Pancreas (tissue), 10 donors: ENCODE measurements at regions not wholly inside any gene's neighbourhood (a gene's known extent, or its start where the extent isn't known, plus 50 kb on each side); places are given as distances from the start of the nearest gene placed in this dataset.

Experiments
- ATAC-seq, 4 donors: fragments of 200-7000 bp; cut with Tn5 transposase; one replicate each; pipeline versions ENCODE4 v1.8.0 to v1.9.1; 2020; ENCODE audit warnings: mild to moderate bottlenecking in 4 of 4, moderate library complexity in 4 of 4
- DNase-seq, 6 donors: peaks; one replicate each; pipeline ENCODE4 v3.0.0-alpha.2; 2020
- FAIRE-seq: peaks from 2 replicates; lab custom pipeline; 2012; peaks lifted over from hg19 to GRCh38; lab: Jason Lieb, UNC
- H3K27ac ChIP-seq, 4 donors: fragments of 200-600 bp; sonication (generic); 1 replicate in 3 of 4; 2 replicates in 1 of 4; pipeline versions ENCODE4 v1.5.0 to v1.8.0; 2020
- H3K27me3 ChIP-seq, 4 donors: fragments of 200-600 bp; one replicate each; pipeline ENCODE4 v1.8.0; 2021
- H3K36me3 ChIP-seq, 3 donors: fragments of 200-600 bp; sonication (generic) in 1 of 3; one replicate each; pipeline versions ENCODE4 v1.5.0 to v1.8.0; 2020 to 2021
- H3K4me1 ChIP-seq, 3 donors: fragments of 200-600 bp; one replicate each; pipeline ENCODE4 v1.8.0; 2021
- H3K4me3 ChIP-seq, 4 donors: fragments of 200-600 bp; sonication (generic) in 2 of 4; one replicate each; pipeline versions ENCODE4 v1.5.0 to v1.8.0; 2020 to 2021
- H3K9me3 ChIP-seq, 4 donors: fragments of 200-600 bp; one replicate each; pipeline ENCODE4 v1.8.0; 2021
- WGBS, 2 donors: extraction: QIAGEN DNeasy Blood & Tissue Kit; methylation state at CpG; one replicate each; pipeline ENCODE4 v1.1.7; 2013; 5-methylcytosine and 5-hydroxymethylcytosine counted together
- intact Hi-C, 3 donors: fragments of 100-400 bp; cut with DNase I; formaldehyde crosslinking; loops; one replicate each; pipeline versions ENCODE4 v1.11.1 to v1.14.2; 2022
- TF ChIP-seq, protein P1 (sequence below), 4 donors: fragments of 200-600 bp; sonication (generic) in 3 of 4; IDR thresholded peaks; one replicate each; pipeline versions ENCODE4 v1.5.0 to v1.8.0; 2021; ENCODE audit warnings: antibody characterized with exemption in 4 of 4
- donor health status: healthy with polysubstance abuse.
- donor health status: DM: no; HTN: no; CAD: no; lungs with moderate emphysema.
- donor health status: DM: no; HTN: no; CAD: no.
- donor health status: control.
- donor health status: control.
- donor health status: Bipolar disorder and iron deficiency.
- donor health status: DM: yes; HTN: yes; CAD: no.
- donor health status: DM: no; HTN: no; CAD: no.
- donor health status: DM: no; HTN: no; CAD: no.
- donor health status: DM: yes; HTN: yes; CAD: no.

DNA sequence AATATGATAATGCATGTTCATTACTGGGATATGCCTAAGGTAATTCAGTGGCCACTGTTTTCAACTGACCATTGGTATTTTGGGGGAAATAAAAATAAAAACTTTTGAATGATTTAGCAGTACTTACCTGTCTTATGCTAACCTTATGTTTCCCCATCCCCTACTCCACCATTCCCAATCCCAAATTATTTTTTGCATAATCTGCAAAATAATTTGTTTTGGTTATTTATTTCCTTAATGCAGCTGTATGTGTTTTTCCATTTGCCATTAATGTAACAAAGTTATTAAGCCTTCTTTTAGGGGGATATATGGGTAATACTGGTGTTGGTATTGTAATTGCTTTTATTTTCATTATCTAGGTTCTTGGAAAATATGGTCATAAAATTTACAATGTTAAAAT lies 213.9 kb upstream of the GULP1 start:
- intact Hi-C loops, result no loop called here
- TF ChIP-seq, protein P1, sequence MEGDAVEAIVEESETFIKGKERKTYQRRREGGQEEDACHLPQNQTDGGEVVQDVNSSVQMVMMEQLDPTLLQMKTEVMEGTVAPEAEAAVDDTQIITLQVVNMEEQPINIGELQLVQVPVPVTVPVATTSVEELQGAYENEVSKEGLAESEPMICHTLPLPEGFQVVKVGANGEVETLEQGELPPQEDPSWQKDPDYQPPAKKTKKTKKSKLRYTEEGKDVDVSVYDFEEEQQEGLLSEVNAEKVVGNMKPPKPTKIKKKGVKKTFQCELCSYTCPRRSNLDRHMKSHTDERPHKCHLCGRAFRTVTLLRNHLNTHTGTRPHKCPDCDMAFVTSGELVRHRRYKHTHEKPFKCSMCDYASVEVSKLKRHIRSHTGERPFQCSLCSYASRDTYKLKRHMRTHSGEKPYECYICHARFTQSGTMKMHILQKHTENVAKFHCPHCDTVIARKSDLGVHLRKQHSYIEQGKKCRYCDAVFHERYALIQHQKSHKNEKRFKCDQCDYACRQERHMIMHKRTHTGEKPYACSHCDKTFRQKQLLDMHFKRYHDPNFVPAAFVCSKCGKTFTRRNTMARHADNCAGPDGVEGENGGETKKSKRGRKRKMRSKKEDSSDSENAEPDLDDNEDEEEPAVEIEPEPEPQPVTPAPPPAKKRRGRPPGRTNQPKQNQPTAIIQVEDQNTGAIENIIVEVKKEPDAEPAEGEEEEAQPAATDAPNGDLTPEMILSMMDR (IDR thresholded peaks at IDR 0.05), result no peak
- DNase-seq, result no peak
- FAIRE-seq, result no peak
- no peaks in the 10 kb centered on the region for H3K36me3 ChIP-seq
- no peak overlapping the region for H3K27ac ChIP-seq
- H3K4me1 ChIP-seq, result no peaks in the 10 kb centered on the region
- no peaks in the 10 kb centered on the region for H3K27me3 ChIP-seq
- no peak for ATAC-seq
- no peaks in the 10 kb centered on the region for H3K9me3 ChIP-seq
- no peak overlapping the region for H3K4me3 ChIP-seq

DNA sequence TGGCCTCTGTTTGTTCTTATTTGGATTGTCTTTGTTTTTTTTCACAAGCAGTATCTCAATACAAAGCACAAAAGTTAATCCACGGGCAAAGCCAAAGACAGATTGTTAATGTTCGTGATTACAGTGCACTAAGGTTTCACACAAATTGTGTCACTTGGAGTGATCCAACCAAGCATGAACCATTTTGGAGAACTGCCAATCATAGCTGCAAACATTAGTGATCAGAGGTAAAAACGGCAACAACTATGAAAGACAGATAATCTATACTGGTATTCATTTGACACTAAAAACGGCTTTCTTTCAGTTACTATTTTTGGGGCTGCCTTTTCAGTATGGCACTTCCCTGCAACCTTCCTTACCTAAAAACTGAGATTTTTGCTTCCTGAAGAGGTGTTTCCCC lies 213.1 kb upstream of the GULP1 start:
- intact Hi-C loops, result no loop called here
- Histone ChIP-seq H3K4me3 (no peak overlapping the region), H3K36me3 (no peaks in the 10 kb centered on the region), H3K27me3 (no peaks in the 10 kb centered on the region), H3K27ac (no peak overlapping the region), H3K9me3 (no peaks in the 10 kb centered on the region), H3K4me1 (no peaks in the 10 kb centered on the region)
- no peak for ATAC-seq
- FAIRE-seq, result no peak
- no peak for DNase-seq
- 23 to 27% methylated on average over 4 of the region's 4 CpGs for WGBS, 2 donors
- TF ChIP-seq, protein P1 (IDR thresholded peaks at IDR 0.05), result no peak

DNA sequence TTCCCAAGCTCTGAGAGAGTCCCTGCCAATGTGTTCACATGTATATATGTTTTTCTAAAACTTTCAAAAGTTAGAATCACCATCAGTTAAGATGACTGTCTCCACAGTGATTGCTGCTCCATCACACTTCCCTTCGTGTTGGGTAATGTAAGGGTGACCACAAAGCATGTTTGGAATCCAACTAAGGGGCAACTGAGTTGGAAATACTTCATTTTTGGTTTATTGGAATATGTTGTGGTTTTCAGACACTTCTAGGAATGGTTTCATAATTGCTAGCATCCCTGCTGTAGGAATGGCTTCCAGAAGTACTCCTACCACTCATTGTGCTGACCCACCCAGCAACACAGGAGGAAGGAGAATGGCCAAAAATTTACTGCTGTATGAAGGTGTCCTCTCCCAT lies 212.5 kb upstream of the GULP1 start:
- H3K4me3 ChIP-seq, result no peak overlapping the region
- H3K36me3 ChIP-seq, result no peaks in the 10 kb centered on the region
- H3K4me1 ChIP-seq, result no peaks in the 10 kb centered on the region
- H3K9me3 ChIP-seq, result no peaks in the 10 kb centered on the region
- ATAC-seq, result no peak
- no peak for FAIRE-seq
- no peak for DNase-seq
- no peak overlapping the region for H3K27ac ChIP-seq
- intact Hi-C loops, result no loop called here
- 84 to 89% methylated on average over 1 of the region's 1 CpG for WGBS, 2 donors
- H3K27me3 ChIP-seq, result no peaks in the 10 kb centered on the region
- TF ChIP-seq, protein P1 (IDR thresholded peaks at IDR 0.05), result no peak

DNA sequence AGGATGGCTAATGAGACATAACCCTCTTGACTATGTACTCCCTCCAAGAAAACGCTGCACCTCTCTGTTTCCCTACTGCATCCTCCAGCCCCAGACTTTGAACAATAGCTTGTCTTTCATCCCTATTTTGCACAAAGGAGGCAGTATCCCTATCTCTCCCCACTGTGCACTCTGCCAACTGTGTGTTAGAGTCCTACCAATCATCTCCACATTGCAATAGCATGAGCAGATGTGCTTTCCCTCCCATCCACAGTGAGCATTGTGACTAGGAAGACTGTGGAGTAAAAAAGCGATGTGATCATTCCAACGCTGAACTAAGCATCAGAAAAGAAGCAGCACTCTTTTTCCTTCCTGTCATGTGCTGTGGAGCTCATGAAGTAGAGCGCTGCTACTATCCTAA lies 206.3 kb upstream of the GULP1 start:
- ATAC-seq (no peak), FAIRE-seq (no peak), DNase-seq (no peak)
- H3K36me3 ChIP-seq, result no peaks in the 10 kb centered on the region
- TF ChIP-seq, protein P1 (IDR thresholded peaks at IDR 0.05), result no peak
- H3K9me3 ChIP-seq, result peaks cover 0 to 3% (median 0%) of the 10 kb centered on the region in 4 donors
- no peak overlapping the region for H3K4me3 ChIP-seq
- H3K27ac ChIP-seq, result no peak overlapping the region
- WGBS, 2 donors, result 71 to 82% methylated on average over 4 of the region's 4 CpGs
- intact Hi-C loops, result no loop called here
- H3K4me1 ChIP-seq, result no peaks in the 10 kb centered on the region
- no peaks in the 10 kb centered on the region for H3K27me3 ChIP-seq

DNA sequence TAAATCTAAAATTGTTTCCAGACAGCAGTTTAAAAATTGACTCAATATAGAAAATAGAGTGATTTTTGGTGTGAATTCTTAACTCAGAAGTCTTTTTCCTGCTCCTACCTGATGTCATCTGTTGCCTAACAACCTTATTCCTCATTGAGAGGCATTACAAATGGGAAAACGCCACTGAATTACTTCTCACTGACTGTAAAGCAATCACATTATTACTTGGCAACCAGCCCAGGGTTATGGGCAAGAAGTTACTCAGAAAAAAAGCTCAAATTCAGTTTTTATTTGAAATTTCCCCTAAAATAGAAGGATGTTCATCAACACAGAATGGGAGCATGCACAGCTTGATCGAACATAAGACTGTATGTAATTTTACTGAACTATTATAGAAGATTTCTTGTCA lies 201.8 kb upstream of the GULP1 start:
- intact Hi-C loops, result no loop called here
- no peak for FAIRE-seq
- H3K27ac ChIP-seq, result no peak overlapping the region
- no peak for DNase-seq
- no peaks in the 10 kb centered on the region for H3K4me1 ChIP-seq
- no peak for ATAC-seq
- no peaks in the 10 kb centered on the region for H3K27me3 ChIP-seq
- H3K36me3 ChIP-seq, result no peaks in the 10 kb centered on the region
- 70 to 72% methylated on average over 2 of the region's 2 CpGs for WGBS, 2 donors
- H3K9me3 ChIP-seq, result peaks cover 0 to 3% (median 0%) of the 10 kb centered on the region in 4 donors
- TF ChIP-seq, protein P1 (IDR thresholded peaks at IDR 0.05), result no peak
- H3K4me3 ChIP-seq, result no peak overlapping the region
